ENCODE measurements at regions not wholly inside any gene's neighbourhood (a gene's known extent, or its start where the extent isn't known, plus 50 kb on each side); places are given as distances from the start of the nearest gene placed in this dataset.

- Histone ChIP-seq H3K9me1 (ENCODE audit: control insufficient read depth, insufficient read depth, low read length) (no peaks in the 10 kb centered on the region), H4K20me1 (replicated peaks; ENCODE audit: control insufficient read depth, insufficient read depth, low read length) (no peaks in the 10 kb centered on the region), H2AFZ (ENCODE audit: low read depth, low read length) (no peak overlapping the region), H3K4me1 (replicated peaks in 1 of 2; ENCODE audit: control insufficient read depth in 2 of 2, insufficient read depth in 2 of 2, low read length in 2 of 2) (peaks cover 0 to 12% of the 10 kb centered on the region in 2 experiments; a peak in 4 of 5 replicates), H3K4me2 (ENCODE audit: insufficient read depth, low read length) (no peak overlapping the region), H3K79me2 (ENCODE audit: control insufficient read depth, insufficient read depth, low read length) (no peaks in the 10 kb centered on the region), H3K27me3 (ENCODE audit: control insufficient read depth in 2 of 2, insufficient read depth in 2 of 2, low read length in 2 of 2) (no peaks in the 10 kb centered on the region), H3K9ac (ENCODE audit: insufficient read depth in 1 of 2, low read depth in 2 of 2, low read length in 2 of 2) (no peak overlapping the region), H3K4me3 (no peak overlapping the region), H3K36me3 (ENCODE audit: control insufficient read depth, insufficient read depth, low read length) (no peaks in the 10 kb centered on the region), H3K9me3 (replicated peaks; ENCODE audit: control insufficient read depth, insufficient read depth, low read depth, low read length) (no peaks in the 10 kb centered on the region), H3K27ac (ENCODE audit: extremely low read depth, low read depth, low read length) (no peak overlapping the region)
- no TSS peak for BruUV-seq (replicated peaks)
- in situ Hi-C loops (cut with MboI), result no loop called here
- no peak for ATAC-seq
- no peak for FAIRE-seq
- intact Hi-C loops (cut with micrococcal nuclease), result loop anchor here (5.0 kb wide), 1 partner anchor 141 kb away; no protein-coding TSS in a partner anchor
- POLR2A ChIA-PET, result no interaction called here
- CTCF ChIA-PET (ENCODE audit: low intra/inter-chr PET ratio), result no interaction called here
- WGBS (ENCODE audit: insufficient coverage, low coverage, missing lambda C conversion rate), result 15% methylated on average over 2 of the region's 2 CpGs
- DNase-seq (ENCODE audit: extremely low read depth in 1 of 4, low spot score in 3 of 4), result no peak
- TF ChIP-seq ZC3H11A (IDR thresholded peaks at IDR 0.05; ENCODE audit: low read depth, low read length), result no peak
- no peak for TF ChIP-seq HOMEZ (CRISPR knock-in tag; IDR thresholded peaks at IDR 0.05)
- TF ChIP-seq HNRNPH1 (optimal IDR thresholded peaks at IDR 0.05; ENCODE audit: low read depth, low read length), result no peak
- no peak for TF ChIP-seq ZNF717 (CRISPR knock-in tag; IDR thresholded peaks at IDR 0.05)
- TF ChIP-seq SAFB (IDR thresholded peaks at IDR 0.05; ENCODE audit: borderline replicate concordance, low read depth, low read length), result no peak
- no peak for TF ChIP-seq GABPA (tag; conservative IDR thresholded peaks at IDR 0.05; ENCODE audit: low read depth)
- no peak for TF ChIP-seq ZBTB40 (IDR thresholded peaks at IDR 0.05)
- no peak for TF ChIP-seq ZBTB40 (CRISPR knock-in tag; IDR thresholded peaks at IDR 0.05)
- TF ChIP-seq MBD2 (IDR thresholded peaks at IDR 0.05; ENCODE audit: borderline replicate concordance, low read depth), result no peak
- no peak for TF ChIP-seq ZNF274 (IDR thresholded peaks at IDR 0.05; ENCODE audit: borderline replicate concordance, low read depth, low read length)
- no peak for TF ChIP-seq CSDE1 (IDR thresholded peaks at IDR 0.05)
- TF ChIP-seq ZNF217 (CRISPR knock-in tag; IDR thresholded peaks at IDR 0.05), result no peak
- TF ChIP-seq SAP30 (IDR thresholded peaks at IDR 0.05; ENCODE audit: borderline replicate concordance, insufficient read depth, low read depth, low read length, poor library complexity, severe bottlenecking), result no peak
- no peak for TF ChIP-seq ZNF785 (CRISPR knock-in tag; IDR thresholded peaks at IDR 0.05)
- TF ChIP-seq FOXJ3 (CRISPR knock-in tag; IDR thresholded peaks at IDR 0.05), result no peak
Measured at GRCh38 chr2:181761175-181761574, 80.9 kb upstream of the NEUROD1 start.
